Activated CD4-positive, alpha-beta T cell treated with anti-CD3 and anti-CD28 coated beads, Interleukin-2, amount 10 ng/mL, durations not matched to agents 7 days and 5 days (primary cell): ENCODE measurements at regions not wholly inside any gene's neighbourhood (a gene's known extent, or its start where the extent isn't known, plus 50 kb on each side); places are given as distances from the start of the nearest gene placed in this dataset.
A peak's percentile ranks its signal among the peaks of the same experiment; 100 is the strongest.
"Not testable (repeated sequence)": the region's sequence is repeated elsewhere in the genome, so short reads cannot be mapped to it uniquely, and the experiment has no call there.

Experiments
- CTCF ChIA-PET: fragments of 350-600 bp; sonication (Branson Sonifier 250); formaldehyde crosslinking; loops from one replicate; lab custom pipeline; 2021; ENCODE audit warnings: antibody characterized with exemption; lab: Charles Lee
- POLR2A ChIA-PET: fragments of 350-600 bp; sonication (Branson Sonifier 250); formaldehyde crosslinking; loops from one replicate; lab custom pipeline; 2021; ENCODE audit warnings: antibody characterized with exemption; lab: Charles Lee
- DNase-seq: peaks from one replicate; pipeline ENCODE4 v3.0.0-alpha.2; 2020
- H3K27ac Mint-ChIP-seq: one replicate; pipeline ENCODE4 v1.8.0; 2021; ENCODE audit warnings: mild to moderate bottlenecking, moderate library complexity, mixed read lengths
- H3K27me3 Mint-ChIP-seq: one replicate; pipeline ENCODE4 v1.8.0; 2021; ENCODE audit warnings: mixed read lengths
- H3K36me3 Mint-ChIP-seq: one replicate; pipeline ENCODE4 v1.8.0; 2021; ENCODE audit warnings: low read depth, mixed read lengths
- H3K4me1 Mint-ChIP-seq: one replicate; pipeline ENCODE4 v1.8.0; 2021; ENCODE audit warnings: mixed read lengths
- H3K4me3 Mint-ChIP-seq: one replicate; pipeline ENCODE4 v1.8.0; 2021; ENCODE audit warnings: mild to moderate bottlenecking, moderate library complexity, mixed read lengths
- H3K9me3 Mint-ChIP-seq: one replicate; pipeline ENCODE4 v1.8.0; 2021; ENCODE audit warnings: mixed read lengths

- Mint-ChIP-seq H3K4me1 (no peaks in the 10 kb centered on the region), H3K27ac (no peak overlapping the region), H3K36me3 (no peaks in the 10 kb centered on the region), H3K4me3 (no peak overlapping the region), H3K9me3 (no peaks in the 10 kb centered on the region), H3K27me3 (peaks cover 1% of the 10 kb centered on the region)
- no peak for DNase-seq
- CTCF ChIA-PET: interaction anchor here (1.2 to 1.5 kb wide), 3 partner anchors 10 to 51 kb away, joined by 3 to 4 read pairs (median 4); no protein-coding TSS in a partner anchor
- POLR2A ChIA-PET: no interaction called here
Observed at GRCh38 chr17:51454456-51454978, 194.2 kb downstream of the UTP18 start.

GRCh38 chr17:51455211-51455610 lies 194.9 kb downstream of the UTP18 start:
- H3K9me3 Mint-ChIP-seq: no peaks in the 10 kb centered on the region
- ChIA-PET CTCF (interaction anchor here (1.2 to 1.5 kb wide), 3 partner anchors 8 to 16 kb away, joined by 3 to 4 read pairs (median 4); no protein-coding TSS in a partner anchor), POLR2A (no interaction called here)
- no peaks in the 10 kb centered on the region for H3K36me3 Mint-ChIP-seq
- DNase-seq: no peak
- H3K27me3 Mint-ChIP-seq: no peaks in the 10 kb centered on the region
- H3K27ac Mint-ChIP-seq: no peak overlapping the region
- no peak overlapping the region for H3K4me3 Mint-ChIP-seq
- H3K4me1 Mint-ChIP-seq: no peaks in the 10 kb centered on the region

- Mint-ChIP-seq H3K4me1 (no peaks in the 10 kb centered on the region), H3K36me3 (no peaks in the 10 kb centered on the region), H3K4me3 (no peak overlapping the region), H3K27me3 (no peaks in the 10 kb centered on the region), H3K9me3 (no peaks in the 10 kb centered on the region), H3K27ac (no peak overlapping the region)
- DNase-seq: no peak
- POLR2A ChIA-PET: no interaction called here
- CTCF ChIA-PET: interaction anchor here (1.2 to 1.5 kb wide), 2 partner anchors 9 to 20 kb away, joined by 4 to 5 read pairs; no protein-coding TSS in a partner anchor
Observed at GRCh38 chr17:51455931-51456330, 195.6 kb downstream of the UTP18 start.

DNA sequence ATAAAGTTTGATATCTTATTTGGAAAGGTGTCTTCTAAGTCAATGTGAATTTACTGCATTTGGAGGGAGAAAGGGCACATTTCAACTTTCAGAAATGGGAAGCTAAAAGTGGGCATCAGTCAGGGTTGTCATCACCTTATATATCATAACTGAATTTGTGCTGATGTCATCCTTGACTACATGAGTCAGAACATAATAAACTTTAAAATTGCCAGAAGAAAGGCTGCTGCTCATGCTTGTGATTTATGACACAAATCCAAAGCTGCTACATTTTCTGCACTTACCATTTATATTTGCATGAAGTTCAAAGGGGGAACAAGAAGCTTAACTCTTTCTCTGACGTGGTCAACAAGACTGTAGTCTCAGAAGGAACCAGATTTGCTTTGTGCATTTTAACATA lies 196.6 kb downstream of the UTP18 start:
- H3K27ac Mint-ChIP-seq: no peak overlapping the region
- no peaks in the 10 kb centered on the region for H3K9me3 Mint-ChIP-seq
- POLR2A ChIA-PET: no interaction called here
- no peak for DNase-seq
- no peaks in the 10 kb centered on the region for H3K36me3 Mint-ChIP-seq
- CTCF ChIA-PET: interaction anchor here (1.5 kb wide), 1 partner anchor 21 kb away, joined by 5 read pairs; no protein-coding TSS in a partner anchor
- no peaks in the 10 kb centered on the region for H3K27me3 Mint-ChIP-seq
- no peak overlapping the region for H3K4me3 Mint-ChIP-seq
- no peaks in the 10 kb centered on the region for H3K4me1 Mint-ChIP-seq

DNA sequence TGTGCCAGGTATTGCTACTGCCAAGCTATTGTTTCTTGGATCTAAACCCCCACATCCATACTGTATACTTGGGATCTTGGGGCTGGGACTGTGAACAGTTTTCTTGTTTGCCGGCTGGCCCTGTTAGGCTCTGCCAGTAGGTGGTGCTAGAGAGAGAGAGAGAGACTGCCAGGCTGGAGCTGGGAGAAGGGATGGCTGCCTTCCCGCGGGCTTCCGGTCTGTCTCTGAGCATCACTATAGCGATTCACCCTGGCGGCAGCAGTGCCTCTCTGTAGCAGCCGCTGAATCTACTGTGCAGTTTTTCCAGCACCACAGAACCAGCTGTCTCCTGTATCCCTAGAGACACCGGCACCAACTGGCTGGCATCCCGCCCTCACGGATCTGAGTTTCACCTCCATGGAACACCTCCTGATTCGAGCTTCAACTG lies 201.2 kb downstream of the UTP18 start:
- ChIA-PET POLR2A (no interaction called here), CTCF (interaction anchor here (0.9 to 3.5 kb wide), 5 partner anchors 8 to 26 kb away, joined by 3 to 20 read pairs (median 4); no protein-coding TSS in a partner anchor)
- no peaks in the 10 kb centered on the region for H3K4me1 Mint-ChIP-seq
- H3K36me3 Mint-ChIP-seq: no peaks in the 10 kb centered on the region
- H3K4me3 Mint-ChIP-seq: no peak overlapping the region
- no peak overlapping the region for H3K27ac Mint-ChIP-seq
- peaks cover 2% of the 10 kb centered on the region for H3K27me3 Mint-ChIP-seq
- no peaks in the 10 kb centered on the region for H3K9me3 Mint-ChIP-seq
- peak; percentile 64 for DNase-seq

DNA sequence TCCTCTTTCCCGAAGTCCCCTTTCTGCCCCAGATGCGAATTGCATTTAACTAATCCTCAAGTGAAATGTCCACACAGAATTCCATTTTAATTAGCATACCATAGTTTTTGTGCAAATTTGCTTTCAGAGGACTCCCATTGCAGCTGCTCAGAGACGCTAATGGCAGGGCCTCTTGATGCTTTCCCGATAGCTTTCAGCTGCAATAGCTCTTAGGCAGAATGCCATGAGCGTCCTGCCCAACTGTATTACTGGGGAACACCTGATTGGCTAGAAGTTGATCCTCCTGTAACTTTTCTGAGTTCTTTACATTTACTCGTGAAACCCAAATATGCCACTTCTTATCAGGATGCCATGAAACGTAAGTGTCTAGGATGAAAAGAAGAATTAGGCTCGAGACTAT lies 203.0 kb downstream of the UTP18 start:
- DNase-seq: no peak
- Mint-ChIP-seq H3K4me1 (no peaks in the 10 kb centered on the region), H3K27ac (no peak overlapping the region), H3K9me3 (no peaks in the 10 kb centered on the region), H3K36me3 (no peaks in the 10 kb centered on the region), H3K27me3 (peaks cover 2% of the 10 kb centered on the region), H3K4me3 (no peak overlapping the region)
- ChIA-PET CTCF (interaction anchor here (3.5 kb wide), 1 partner anchor 24 kb away, joined by 9 read pairs; no protein-coding TSS in a partner anchor), POLR2A (no interaction called here)

DNA sequence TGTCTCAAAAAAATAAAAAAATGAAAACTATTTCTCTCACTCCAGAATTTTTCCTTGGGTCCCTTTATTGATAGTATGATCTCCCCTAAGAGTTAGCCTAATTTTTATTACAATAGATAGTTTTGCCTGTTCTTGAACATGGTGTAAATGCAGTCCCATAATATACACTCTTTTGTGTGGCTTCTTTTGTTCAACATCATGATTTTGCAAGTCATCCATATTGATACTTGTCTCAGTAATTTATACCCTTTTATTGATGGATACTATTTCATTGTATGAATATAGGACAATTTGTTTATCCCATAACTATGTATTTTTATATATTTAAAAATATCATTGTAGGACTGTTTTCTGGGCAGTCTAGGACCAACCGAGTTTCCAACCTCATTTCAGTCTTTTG lies 207.0 kb downstream of the UTP18 start:
- Mint-ChIP-seq H3K4me3 (no peak overlapping the region), H3K9me3 (no peaks in the 10 kb centered on the region), H3K36me3 (no peaks in the 10 kb centered on the region), H3K27me3 (peaks cover 5% of the 10 kb centered on the region), H3K27ac (no peak overlapping the region), H3K4me1 (no peaks in the 10 kb centered on the region)
- ChIA-PET CTCF (no interaction called here), POLR2A (no interaction called here)
- DNase-seq: no peak

DNA sequence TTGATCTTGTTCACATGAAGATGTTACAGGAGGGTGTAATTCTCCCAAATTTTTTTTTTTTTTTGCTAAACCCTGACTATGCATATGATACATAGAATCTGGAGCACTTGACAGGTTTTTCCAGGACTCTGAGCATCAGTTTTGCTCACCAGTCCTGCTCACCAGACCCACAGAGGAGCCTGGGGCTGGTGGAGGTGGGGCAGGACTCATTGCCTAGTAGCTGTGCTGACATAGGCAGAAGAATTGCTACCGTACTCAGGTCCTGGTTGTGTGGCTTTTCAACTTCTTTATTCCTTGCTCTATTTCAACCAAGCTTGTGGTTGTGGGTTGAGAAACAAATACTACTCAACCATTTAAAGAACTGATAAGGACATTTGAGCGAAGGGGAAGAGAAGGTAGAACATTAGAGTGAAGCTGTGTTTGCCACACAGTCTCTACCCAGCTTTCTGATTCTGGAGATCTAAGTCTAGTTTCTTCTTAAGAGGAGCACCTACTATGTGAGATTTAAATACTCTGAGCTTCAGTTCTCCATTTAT lies 212.4 kb downstream of the UTP18 start:
- Mint-ChIP-seq H3K36me3 (no peaks in the 10 kb centered on the region), H3K9me3 (no peaks in the 10 kb centered on the region), H3K27me3 (peaks cover 11% of the 10 kb centered on the region), H3K4me3 (no peak overlapping the region), H3K4me1 (no peaks in the 10 kb centered on the region), H3K27ac (no peak overlapping the region)
- ChIA-PET CTCF (interaction anchor here (0.7 to 3.9 kb wide), 2 partner anchors 11 to 513 kb away, joined by 4 to 20 read pairs; no protein-coding TSS in a partner anchor), POLR2A (no interaction called here)
- DNase-seq: no peak

- Mint-ChIP-seq H3K27ac (no peak overlapping the region), H3K36me3 (no peaks in the 10 kb centered on the region), H3K4me3 (no peak overlapping the region), H3K4me1 (no peaks in the 10 kb centered on the region), H3K27me3 (peaks cover 11% of the 10 kb centered on the region), H3K9me3 (no peaks in the 10 kb centered on the region)
- no peak for DNase-seq
- POLR2A ChIA-PET: no interaction called here
- CTCF ChIA-PET: no interaction called here
Observed at GRCh38 chr17:51474764-51475163, 214.4 kb downstream of the UTP18 start.

DNA sequence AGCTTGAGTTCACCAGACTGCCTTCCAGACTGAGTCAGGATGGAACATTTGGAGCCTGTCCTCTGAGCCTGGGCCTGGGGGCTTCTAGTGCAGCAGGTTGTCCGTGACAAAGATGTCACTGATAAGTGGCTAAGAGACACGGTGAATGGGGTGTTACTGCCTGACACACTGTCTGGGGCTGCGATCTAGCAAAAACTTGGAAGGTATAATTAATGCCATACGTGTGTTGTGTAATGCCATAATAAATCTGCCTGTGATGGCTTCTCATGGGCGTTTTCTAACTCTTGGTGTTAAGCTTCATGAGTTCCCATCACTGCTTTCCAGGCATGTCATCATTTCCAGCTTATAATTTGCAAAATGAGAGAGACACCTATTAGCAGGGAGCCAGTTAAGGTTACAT lies 215.4 kb downstream of the UTP18 start:
- CTCF ChIA-PET: no interaction called here
- POLR2A ChIA-PET: no interaction called here

DNA sequence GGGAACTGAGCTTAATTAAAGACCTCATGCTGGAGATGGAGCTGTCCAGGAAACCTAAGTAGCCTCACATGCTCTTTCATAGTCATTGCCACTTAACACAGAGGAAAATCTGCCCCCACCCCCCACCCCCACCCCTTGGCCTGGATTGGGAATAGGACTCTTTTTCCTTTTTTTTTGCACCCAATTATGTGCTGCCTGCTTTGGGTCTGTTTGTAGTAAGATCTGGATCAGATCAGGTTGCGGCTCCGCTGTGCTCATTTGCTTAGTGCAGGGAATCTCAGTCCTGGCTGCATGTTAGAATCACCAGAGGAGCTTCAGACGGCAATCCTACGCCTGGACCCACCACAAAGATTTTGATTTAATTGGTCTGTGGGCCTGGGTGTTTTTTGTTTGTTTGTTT lies 219.0 kb downstream of the UTP18 start:
- Mint-ChIP-seq H3K4me3 (no peak overlapping the region), H3K27me3 (peaks cover 5% of the 10 kb centered on the region), H3K4me1 (no peaks in the 10 kb centered on the region), H3K27ac (no peak overlapping the region), H3K9me3 (peaks cover 9% of the 10 kb centered on the region), H3K36me3 (no peaks in the 10 kb centered on the region)
- no peak for DNase-seq
- ChIA-PET CTCF (interaction anchor here (0.9 to 1.0 kb wide), 2 partner anchors 9 to 28 kb away, joined by 3 read pairs; no protein-coding TSS in a partner anchor), POLR2A (no interaction called here)

More for the DNA sequence above, 215.4 kb downstream of the UTP18 start:
- no peak overlapping the region for H3K4me3 Mint-ChIP-seq
- peaks cover 11% of the 10 kb centered on the region for H3K27me3 Mint-ChIP-seq
- DNase-seq: no peak
- H3K4me1 Mint-ChIP-seq: no peaks in the 10 kb centered on the region
- H3K27ac Mint-ChIP-seq: no peak overlapping the region
- no peaks in the 10 kb centered on the region for H3K36me3 Mint-ChIP-seq
- H3K9me3 Mint-ChIP-seq: peaks cover 1% of the 10 kb centered on the region

- no peak for DNase-seq
- Mint-ChIP-seq H3K4me1 (no peaks in the 10 kb centered on the region), H3K27me3 (no peaks in the 10 kb centered on the region), H3K9me3 (peaks cover 9% of the 10 kb centered on the region), H3K27ac (no peak overlapping the region), H3K4me3 (no peak overlapping the region), H3K36me3 (no peaks in the 10 kb centered on the region)
- ChIA-PET POLR2A (no interaction called here), CTCF (no interaction called here)
Observed at GRCh38 chr17:51481370-51481769, 221.0 kb downstream of the UTP18 start.

- H3K9me3 Mint-ChIP-seq, H3K27ac Mint-ChIP-seq, H3K4me1 Mint-ChIP-seq, DNase-seq, H3K4me3 Mint-ChIP-seq, POLR2A ChIA-PET, H3K36me3 Mint-ChIP-seq, CTCF ChIA-PET, H3K27me3 Mint-ChIP-seq: not testable (repeated sequence)
Observed at GRCh38 chr17:51482248-51482647, 221.9 kb downstream of the UTP18 start.
